HG03108 (cell line): ENCODE measurements at regions not wholly inside any gene's neighbourhood (a gene's known extent, or its start where the extent isn't known, plus 50 kb on each side); places are given as distances from the start of the nearest gene placed in this dataset.
"Not testable (repeated sequence)": the region's sequence is repeated elsewhere in the genome, so short reads cannot be mapped to it uniquely, and the experiment has no call there.

Experiments used
- ATAC-seq: cut with Tn5 transposase; IDR thresholded peaks from one replicate; pipeline ENCODE4 v1.9.1; 2021; ENCODE audit warnings: moderate library complexity; ENCODE audit not compliant: unreplicated experiment

DNA sequence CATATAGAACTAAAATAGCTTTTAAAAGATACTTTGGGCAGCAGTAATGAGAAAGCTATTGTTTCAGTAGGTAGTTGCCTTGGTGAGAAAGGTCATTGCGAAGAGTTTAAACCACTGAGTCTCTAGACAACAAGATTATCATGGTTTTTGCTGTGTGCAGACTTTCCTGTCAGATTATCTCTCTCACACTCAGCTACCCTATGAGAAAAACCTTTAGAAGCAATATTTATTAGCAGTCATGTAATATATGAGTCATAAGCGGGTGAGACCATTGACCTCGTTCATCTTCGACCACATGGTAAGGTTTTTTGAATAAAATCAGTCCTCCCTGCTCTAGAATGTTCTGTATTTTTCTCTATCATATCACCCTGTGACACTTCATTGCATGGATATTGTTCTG lies 59.9 kb downstream of the GPR65 start:
- no peak for ATAC-seq

DNA sequence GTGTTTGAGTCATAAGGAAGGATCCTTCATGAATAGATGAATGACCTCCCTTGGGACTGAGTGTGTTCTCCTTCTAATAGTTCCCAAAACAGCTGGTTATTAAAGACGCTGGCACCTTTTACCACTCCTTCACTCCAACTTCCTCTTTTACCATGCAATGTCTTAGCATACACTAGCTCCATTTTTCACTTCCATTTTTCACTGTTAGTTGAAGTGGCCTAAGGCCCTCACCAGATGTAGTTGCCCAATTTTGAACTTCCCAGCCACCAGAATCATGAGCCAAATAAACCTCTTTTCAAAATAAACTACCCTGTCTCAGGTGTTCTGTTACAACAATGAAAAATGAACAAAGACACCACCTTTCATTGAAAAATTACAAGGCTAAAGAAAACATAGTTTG lies 64.7 kb downstream of the GPR65 start:
- no peak for ATAC-seq

DNA sequence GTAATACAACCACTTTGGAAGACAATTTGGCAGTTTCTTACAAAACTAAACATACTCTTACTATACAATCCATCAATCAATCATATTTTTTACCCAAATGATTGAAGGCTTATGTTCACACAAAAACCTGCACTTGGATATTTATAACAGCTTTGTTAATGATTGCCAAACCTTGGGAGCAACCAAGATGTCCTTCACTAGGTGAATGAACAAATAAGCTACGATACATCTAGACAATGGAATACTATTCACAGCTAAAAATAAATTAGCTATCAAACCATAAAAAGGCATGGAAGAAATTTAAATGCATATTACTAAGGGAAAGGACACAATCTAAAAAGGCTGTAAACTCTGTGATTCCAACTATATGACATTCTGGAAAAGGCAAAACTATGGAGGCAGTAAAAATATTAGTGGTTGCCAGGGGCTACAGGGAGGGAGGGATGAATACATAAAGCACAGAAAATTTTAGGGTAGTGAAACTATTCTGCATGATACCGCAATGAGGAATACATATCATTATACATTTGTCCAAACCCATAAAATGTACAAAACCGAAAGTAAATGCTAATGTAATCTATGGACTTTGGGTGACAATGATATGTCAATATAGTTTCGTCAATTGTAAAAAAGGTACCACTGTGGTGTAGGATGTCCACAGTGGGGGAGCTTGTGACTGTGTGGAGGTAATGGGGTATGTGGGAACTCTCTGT lies 70.5 kb downstream of the GPR65 start:
- ATAC-seq, result no peak

DNA sequence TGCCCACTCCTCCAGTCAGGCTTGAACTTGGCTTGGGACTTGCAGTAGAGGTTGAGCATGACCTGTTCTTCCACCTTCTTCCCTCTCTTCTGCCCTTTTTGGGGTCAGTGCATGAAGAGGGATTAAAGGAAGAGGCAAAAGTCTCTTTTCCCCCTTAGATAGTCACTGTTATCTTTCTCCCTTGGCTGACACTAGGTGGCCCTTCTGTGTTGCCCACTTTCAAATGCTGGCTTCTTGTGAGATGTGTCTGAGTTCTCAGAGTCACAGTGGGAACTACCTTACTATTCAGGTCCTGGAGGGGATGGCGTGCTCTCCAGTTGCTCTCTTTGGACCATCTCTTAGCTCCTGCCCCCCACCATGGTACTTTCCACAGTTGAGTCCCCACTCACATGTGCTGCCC lies 73.6 kb downstream of the GPR65 start:
- ATAC-seq, result no peak

DNA sequence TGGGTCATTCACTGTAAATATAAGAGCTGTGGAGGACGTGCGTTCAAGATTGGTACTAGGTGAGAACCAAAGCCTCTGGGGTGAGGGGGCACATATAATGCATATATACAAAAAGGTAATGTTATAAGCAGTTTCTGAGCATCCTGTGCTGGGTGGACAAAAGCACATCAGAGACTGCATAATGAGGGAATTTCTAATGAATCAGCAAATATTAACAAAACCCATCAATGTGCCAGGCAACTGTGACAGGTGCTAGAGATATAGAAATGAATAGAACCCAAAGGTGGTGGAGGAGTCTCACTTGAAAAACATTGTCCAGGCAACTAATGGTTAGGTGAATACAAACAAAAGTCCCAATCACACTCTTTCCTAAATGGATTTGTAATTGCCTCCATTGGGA lies 74.7 kb downstream of the GPR65 start:
- no peak for ATAC-seq

DNA sequence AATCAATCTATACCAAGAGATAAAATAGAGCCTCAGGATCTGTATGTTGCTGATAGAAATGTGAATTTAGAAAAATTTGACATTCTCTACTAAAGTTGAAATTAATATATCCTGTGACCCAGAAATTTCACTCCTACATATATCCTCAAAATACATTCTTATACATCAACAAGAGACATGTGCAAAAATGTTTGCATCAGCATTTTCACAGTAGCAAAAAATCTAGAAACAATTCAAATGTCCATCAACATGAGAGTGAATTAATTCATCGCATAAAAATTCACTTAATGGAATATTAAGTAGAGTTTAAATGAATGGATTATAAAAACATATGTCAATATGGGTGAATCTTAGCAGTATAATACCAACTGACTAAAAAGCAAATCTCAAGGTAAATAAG lies 80.8 kb downstream of the GPR65 start:
- ATAC-seq, result no peak

DNA sequence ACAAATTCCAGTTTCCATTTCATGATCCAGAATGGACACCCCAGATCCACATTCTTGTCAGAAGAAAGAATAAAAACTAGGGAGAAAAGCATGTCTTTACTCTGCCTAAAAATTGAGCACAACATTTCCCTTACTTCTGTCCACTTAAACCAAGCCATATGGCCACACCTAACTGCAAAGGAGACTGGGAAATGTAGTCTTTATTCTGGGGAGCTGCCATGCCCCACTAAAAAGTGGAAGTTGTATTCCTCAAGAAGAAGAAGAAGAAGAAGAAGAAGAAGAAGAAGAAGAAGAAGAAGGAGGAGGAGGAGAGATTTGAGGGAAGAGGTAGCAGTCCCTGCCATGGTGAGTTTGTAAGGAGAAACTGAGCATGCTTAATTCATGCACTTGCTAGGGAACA lies 84.5 kb downstream of the GPR65 start:
- no peak for ATAC-seq

DNA sequence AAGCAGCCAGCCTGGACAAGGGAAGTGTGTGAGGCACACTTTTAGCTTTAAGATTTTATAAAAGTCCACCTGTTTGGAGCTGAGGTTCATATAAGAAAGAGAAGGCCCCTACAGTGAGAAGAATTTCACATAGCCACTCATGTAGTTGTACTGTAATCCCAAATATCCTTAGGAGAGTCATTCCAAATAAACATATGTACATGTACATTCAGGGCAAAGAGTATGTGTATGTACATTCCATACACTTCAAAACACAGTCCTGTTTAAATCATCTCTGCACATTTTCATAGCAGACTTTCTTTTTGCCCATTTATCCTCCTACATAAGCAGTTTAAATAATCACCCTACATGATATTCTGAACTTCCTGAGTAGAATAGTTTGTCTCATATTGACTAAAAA lies 87.6 kb downstream of the GPR65 start:
- no peak for ATAC-seq

DNA sequence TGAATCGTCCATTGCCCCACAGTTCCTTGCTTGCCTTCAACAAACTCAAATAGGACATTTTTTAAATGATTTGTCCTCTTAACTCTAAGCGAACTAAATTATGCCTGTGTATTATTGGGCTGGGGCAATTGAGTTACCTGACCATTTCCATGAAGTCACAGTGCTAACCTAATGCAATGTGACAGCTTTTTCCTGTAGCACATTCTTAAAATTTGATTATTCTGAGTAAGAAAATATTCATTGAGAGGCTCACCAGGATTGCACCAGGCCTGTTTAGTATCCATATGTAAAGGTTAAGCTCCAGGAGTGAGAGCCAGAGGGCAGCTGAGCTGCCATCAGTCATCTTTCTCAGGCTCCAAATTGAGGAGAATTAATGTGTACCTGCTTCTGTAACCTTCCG lies 90.9 kb downstream of the GPR65 start:
- ATAC-seq, result no peak

DNA sequence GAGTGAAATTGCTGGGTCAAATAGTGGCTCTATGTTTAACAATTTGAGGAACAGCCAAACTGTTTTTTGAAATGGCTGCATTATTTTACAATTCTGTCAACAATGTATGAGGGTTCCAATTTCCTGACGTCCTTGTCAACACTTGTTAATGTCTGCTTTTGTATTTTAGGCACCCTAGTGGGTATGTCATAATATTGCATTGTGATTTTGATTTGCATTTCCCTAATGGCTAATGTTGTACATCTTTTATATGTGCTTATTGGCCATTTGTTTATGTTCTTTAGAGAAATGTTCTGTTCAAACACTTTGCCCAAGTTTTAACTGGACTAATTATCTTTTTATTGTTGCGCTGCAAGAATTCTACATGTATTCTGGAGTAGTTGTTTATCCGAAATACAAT lies 93.2 kb downstream of the GPR65 start:
- ATAC-seq, result no peak

DNA sequence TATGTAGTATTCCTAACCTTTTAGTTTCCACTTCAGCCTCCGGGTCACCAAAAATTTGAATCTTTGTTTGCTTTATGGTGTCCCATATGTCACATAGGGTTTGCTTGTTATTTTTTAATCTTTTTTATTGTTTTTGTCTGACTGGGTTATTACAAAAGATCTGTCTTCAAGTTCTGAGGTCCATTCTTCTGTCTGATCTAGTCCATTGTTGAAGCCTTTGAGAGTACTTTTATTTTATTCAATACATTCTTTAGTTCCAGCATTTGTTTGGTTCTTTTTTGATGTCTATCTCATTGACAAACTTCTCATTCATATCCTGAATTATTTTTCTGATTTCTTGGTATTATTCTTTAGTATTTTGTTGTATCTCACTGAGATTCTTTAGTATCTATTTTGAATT lies 99.8 kb downstream of the GPR65 start:
- ATAC-seq, result no peak

DNA sequence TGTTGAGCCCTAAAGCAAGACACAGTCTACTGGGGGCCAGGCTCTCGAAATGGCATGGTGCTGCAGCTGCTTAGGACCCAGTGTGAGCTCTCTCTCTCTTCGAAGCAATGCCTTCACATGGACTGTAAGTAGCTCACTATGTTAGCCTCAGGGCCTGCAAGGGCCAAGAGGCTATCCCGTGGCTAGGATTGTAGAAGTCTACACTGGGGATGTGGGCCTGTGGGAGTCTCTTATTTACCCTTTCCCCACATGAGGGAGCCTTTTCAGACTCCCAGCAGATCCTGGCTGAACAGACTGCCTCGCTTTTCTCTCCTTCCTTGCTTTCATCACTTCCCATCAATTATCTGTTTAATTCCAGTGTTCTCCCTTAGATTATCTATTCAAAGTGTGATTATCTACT lies 101.4 kb downstream of the GPR65 start:
- no peak for ATAC-seq

DNA sequence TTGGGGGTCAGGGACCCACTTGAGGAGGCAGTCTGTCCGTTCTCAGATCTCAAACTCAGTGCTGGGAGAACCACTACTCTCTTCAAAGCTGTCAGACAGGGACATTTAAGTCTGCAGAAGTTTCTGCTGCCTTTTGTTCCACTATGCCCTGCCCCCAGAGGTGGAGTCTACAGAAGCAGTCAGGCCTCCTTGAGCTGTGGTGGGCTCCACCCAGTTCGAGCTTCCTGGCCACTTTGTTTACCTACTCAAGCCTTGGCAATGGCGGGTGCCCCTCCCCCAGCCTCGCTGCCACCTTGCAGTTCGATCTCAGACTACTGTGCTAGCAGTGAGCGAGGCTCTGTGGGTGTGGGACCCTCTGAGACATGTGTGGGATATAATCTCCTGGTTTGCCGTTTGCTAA lies 122.7 kb downstream of the GPR65 start:
- ATAC-seq, result not testable (repeated sequence)

DNA sequence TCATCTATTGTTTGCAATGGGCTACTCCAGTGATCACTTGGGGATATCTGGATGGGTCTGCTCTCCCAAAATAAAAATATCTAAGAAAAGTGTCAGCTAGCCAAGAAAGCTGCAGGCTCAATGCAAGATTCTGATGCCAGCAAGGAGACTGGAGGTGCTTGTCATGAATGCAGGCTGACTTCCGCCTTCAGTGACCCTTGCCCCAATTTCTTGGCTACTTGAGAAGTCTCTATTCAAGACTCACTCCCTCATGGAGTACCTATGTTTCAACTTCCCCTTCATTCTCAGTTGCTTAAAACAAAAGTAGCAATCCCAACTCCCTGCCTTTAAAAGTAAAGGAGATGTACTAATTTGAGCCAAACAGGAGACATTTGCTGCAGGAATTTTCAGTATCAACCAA lies 123.9 kb downstream of the GPR65 start:
- no peak for ATAC-seq

DNA sequence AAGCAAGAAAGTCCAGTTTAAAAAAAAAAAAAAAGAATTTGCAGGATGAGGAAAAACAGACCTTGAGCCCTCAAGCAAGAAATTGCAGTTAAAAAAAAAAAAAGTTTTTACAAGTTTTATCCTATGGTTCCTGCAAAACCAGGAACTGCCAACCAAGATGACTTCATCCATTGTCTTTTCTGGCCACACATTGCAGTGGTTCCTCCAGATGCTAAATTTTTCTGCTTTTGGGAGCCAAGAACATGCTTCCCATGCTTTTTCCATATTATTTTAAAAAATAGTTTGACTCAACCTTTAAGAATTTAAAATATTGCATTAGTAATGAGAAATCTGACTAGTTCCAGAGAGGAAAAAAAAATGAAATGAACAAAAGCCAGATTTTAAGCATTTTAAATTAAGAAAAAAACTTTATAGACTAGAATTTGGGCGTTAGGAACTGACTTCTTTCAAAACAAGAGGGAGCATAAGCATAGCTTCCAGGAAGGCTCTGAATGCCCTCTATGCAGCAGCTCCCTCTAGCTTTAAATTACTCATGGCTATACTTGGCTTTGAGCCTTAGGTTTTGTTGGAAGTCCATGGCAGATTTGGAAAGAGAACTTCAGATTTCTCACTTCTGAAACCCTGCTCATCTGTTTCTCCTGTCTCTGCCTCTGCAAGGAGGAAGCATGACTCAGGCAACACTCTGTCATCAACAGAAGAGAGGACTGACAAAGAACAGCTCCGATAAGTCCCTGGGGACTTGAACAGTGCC lies 124.5 kb downstream of the GPR65 start:
- ATAC-seq, result peak; percentile 43

DNA sequence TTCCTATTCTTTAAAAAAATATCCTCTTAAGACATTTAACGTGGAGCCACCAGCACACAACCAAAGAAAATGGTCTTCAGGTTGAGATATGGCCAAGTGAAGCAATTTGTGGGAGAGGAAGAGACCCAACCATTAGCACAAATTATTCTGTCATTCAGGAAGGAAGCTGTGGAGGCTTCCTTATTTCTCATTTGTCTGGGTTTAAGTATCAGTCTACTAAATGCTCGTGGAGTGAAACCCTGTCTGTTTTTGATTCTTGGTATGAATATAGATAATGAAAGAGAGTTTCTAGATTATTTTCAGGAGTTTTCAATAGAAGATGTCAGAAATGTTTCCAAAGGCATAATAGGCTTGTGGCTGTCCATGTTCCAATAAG lies 125.1 kb downstream of the GPR65 start:
- ATAC-seq, result no peak
